D341Med (cell line): ENCODE measurements at regions not wholly inside any gene's neighbourhood (a gene's known extent, or its start where the extent isn't known, plus 50 kb on each side); places are given as distances from the start of the nearest gene placed in this dataset.
A peak's percentile ranks its signal among the peaks of the same experiment; 100 is the strongest.

Experiments used
- DNase-seq: peaks from one replicate; pipeline ENCODE4 v3.0.0; 2012; ENCODE audit warnings: low spot score

DNA sequence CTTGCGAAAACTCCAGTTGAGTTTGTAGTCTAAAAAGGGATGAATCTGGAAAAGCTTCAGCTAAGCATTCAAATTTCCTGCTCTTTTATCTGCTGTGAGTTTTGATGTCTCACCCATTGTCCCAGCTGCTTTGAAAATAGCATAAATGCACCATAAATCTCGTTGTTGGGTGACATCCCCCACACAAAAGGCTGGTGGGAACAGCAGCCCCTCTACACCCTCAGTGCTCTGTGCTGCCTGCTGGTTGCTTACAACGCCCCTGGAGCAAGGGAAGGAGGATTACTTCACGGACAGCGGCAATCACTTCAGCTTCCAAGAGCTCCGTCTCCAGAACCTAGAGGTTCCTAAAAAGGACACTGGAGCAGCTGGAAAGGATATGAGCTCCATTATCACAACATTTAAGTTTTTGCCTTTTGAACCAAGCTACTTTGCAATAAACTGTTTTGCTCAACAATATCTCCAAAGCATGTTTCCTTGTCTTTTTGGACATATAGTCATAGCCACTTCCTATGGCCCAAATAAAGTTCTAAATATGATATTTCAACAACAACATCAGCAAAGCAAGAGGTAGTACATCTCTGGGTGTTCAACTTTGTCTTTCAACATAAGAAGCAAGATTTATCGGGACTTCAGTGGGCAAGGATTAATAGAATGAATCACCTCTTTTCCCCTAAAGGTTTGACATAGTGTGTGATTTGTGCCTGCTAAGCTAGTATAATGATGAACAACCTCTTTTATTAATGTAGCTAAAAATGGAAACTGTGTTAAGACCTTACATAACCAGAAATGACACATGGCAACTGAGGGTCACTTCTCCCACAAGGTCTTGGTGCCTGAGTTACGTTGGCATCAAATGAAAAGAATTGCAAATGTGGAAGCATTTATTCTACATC, 413.5 kb downstream of the TXNL1 start:
- DNase-seq, result no peak

DNA sequence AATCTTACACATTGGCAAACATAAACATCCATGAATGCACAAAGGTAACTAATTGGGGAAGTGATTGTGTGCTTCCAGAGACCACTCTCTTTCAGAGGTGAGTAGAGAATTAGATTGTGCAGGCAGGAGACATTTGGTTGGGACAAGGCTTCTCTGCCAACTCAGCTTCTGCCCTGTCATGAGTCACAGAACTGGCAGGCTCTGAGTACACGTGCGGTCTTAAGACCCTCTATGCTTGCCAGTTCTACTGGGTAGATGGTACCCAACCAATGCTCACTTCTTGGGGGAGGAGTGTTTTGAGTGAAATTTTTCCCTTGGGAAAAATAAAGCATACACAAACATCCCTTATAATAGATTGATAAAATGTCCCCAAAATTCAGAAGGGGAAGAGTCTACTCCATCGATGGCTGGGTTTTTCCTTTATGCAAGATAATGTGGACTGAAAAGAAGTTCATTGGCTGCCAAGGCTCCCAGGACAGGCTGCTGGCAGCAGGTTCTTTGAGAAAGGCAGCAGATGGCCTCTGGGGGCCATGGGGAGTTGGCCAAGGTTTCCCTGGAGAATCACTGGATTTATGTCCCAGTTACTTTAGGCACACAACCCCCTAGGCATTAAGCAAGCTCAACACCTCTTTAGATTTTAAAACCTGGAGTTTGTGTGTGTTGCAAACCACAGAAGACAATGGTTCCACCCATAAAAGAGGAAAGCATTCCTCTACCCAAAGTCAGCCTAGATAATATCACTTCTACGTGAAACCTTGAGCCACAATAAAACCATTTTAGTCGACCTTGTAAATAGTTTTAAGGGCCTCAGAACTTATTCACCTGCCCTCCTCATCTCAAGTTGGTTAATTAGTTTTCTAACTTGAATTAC, 417.0 kb downstream of the TXNL1 start:
- peak; percentile 67 for DNase-seq

DNA sequence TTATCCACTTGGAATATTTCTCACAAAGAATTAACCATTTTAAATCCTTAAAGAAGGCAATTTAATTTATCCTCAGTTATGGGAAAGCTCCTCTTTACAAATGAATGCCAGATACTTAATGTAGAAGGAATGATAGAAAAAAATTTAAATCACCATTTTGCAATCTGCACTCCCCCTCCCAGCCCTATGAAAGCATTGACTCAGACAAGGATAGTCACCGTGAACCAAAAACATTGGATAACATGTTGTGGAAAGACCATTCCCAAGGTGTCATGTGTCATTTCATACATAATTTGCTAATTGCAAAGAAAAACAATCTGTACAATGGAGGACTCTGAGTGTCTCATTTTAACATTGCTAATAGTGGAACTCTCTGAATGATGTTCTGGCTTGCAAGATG, 421.0 kb downstream of the TXNL1 start:
- no peak for DNase-seq

DNA sequence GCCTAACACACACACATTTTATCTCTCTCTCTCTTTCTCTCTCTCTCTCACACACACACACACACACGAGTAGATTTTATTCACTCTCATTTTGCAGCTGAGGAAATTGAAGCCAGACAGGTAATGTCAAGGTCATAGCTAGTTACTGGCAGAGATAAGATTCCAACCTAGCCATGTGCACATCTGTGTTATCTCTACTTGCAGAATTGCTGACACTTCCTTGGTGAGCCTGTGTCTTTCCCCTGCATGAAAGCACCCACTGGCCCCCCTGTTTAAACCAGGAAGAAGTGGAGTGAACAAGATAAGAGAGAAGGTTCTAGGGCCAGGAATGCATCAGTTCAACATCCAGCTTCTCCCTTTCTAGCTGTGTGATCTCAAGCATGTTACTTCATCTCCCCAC, 423.7 kb downstream of the TXNL1 start:
- DNase-seq, result no peak

DNA sequence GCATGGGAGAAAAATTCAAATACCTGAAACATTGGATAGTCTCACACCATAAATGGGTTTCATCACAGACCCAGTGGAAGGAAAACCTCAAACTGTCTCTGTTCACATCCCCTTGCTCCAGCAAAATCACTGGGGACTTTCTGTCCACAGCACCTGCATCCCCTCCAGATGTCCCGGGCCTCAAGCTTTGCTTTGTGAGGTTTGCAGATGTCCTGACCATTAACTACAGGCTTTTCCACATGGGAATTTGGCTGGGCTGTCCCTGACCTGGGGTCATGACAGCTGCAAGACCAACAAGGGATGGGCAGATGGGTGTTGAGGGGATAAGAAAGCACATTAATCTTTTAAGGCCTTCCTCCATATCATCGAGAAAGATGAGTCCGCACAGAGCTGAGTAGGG, 427.9 kb downstream of the TXNL1 start:
- DNase-seq, result no peak

DNA sequence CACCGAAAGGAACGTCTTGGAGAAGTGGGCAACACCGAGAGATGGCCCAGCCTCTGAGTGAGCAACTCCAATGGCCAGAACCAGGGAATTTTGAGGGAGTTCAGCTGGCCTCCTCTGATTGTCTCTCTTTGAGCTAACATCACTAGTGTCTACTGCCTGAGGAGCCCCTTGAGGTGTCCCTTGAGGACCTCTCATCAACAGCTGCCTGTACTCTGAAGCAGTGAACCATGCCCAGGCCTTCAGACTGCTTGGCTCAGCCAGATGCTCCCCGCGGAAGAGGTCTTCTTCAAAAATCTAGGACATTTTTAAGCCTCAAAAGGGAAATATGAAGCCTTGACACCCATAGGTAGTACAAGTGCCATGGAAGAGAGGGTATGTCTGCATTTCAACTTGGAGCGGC, 430.4 kb downstream of the TXNL1 start:
- no peak for DNase-seq

DNA sequence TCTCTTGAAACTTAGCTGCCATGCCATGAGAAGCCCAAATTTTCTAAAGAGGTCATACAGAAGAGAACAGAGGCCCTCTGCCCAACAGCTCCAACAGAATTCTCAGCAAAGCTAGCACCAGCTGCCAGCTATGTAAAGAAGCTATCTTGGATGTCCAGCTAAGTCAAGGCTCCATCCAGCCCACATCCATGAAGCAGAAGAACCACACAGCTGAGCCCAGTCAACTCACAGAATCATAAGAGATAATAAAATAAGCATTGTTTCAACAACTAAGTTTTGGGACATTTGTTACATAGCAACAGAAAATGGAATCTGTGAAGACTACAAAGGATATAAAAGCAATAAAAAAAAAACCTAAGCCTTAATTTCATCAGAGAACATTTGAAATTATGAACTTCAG, 434.3 kb downstream of the TXNL1 start:
- no peak for DNase-seq

DNA sequence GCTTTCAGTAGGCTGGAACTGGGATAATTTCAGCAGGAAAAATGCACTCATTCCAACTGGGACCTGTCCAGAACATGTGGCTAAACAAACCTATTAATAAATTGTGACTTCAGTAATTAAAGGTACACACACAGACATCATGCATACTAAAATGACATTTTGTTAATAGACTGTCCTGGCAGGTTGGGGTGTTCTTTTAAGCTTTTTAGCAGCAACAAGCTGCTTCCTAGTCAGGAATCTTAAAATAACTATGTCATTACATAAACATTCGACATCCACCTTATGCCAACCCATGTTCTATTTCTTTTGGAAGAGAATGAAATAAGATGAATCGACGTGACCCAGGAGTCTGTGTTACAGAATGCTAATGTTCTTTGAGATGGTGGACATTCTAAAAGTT, 435.7 kb downstream of the TXNL1 start:
- DNase-seq, result no peak

DNA sequence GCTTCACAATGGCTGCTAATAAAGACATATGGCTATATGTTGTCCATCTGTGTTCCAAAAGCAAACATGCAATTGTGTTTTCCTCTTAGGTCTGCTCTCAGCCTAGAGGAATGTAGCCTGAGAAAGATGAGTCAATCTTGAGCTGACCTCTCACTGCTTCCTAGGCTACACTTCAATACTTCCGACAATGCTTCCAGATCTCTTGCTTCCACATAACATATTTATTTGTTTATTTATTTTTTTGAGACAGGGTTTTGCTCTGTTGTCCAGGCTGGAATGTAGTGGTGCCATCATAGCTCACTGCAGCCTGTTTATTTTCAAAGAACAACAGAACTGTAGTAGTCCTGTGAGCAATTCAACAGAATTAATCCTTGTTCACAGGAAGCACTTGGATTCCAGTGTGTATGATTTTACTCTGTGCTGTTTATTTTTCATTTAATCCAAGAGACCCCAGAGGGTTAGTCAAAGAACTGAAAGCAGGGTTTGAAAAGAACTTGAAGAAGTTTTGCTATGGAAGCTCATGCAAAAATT, 437.9 kb downstream of the TXNL1 start:
- no peak for DNase-seq

DNA sequence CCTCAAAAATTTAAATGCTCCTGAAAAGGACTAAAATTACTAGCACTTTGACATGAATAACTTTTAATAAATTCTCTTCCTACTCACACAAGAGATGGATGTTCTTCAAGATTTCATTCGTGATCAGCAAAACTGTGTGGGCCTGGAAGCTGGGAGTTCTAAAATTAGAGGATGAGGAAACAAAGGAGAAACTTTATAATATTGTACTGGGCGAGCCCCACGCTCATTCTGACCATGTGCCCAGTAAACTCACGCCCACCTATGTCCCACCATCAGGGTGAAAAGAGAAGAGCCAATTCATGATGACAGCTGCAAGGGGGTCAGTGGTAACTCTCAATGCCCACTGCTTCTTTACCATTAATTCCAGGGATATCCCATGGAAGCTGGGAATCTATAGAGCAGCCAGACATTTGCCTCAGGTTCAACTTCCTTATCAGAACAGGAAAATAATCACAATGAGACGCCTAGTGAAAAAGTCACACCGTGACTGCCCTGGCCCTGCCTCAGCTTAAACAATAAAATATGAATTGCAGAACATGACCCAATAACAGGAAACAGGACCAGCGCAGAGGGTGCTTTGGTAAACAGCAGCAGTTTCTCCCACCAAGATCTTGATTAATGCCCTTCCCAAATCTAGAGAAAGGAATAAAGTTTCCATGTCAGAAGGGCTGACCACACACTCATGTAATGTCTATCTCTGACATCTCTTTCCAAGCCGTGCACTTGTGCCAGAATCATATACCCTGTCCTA, 438.6 kb downstream of the TXNL1 start:
- no peak for DNase-seq

DNA sequence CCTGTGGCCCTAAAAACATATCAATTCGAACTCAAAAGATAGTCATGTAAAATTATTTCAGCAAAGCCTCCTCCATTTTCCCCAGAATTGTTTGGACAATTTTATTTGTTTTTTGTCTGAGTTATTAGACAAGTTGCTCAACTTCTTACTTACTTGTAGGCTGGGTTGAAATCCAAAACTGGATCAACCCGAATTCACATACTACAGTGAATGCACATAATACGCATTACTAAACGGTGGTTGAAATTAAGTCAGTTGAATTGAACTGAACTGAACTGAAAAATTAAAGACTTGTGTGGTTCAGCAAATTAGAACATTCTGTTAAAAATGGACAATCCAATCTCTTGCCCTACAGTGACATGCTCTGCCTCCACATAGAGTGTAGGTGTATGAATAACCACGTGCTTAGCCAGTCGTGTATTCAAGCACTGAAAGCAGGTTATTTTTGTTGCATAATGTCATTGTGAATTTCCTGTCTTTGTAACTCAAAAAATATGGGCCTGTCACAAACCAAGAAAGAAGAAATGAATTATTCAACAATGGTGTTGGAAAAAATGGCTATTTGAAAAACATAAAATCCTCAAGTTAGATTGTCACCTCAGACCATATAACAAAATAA, 441.0 kb downstream of the TXNL1 start:
- no peak for DNase-seq

DNA sequence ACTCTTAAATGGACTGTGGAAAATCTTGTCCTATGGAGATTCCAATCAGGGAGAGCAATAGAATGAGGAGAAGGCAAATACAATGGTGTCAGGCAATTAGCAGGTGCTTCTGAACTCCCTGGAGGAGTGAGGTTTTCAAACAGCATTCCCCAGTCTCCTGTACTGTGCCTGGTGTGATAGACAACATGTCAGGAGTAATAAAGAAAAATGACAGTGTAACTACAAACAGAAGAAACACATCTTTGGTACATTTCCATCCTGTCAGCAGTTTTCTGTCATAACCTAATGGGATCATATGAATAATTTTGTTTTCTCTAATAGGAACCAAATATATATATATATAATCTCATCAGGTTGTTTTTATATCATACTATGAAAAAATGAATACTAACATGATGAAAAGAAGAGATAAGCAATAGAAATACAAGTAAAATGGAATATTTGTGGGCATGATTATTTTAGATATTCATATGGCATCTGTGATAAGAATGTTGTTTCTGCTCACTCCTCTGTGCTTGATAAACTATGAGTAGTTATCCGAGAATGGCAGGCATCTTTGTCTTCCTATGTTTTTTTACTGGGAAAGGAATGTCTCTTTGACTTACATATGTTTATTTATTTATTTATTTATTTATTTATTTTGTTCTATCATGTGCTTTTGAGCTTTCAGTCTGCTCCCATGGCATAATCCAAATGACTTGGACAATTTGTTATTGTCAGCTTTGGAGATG, 441.7 kb downstream of the TXNL1 start:
- DNase-seq, result no peak

DNA sequence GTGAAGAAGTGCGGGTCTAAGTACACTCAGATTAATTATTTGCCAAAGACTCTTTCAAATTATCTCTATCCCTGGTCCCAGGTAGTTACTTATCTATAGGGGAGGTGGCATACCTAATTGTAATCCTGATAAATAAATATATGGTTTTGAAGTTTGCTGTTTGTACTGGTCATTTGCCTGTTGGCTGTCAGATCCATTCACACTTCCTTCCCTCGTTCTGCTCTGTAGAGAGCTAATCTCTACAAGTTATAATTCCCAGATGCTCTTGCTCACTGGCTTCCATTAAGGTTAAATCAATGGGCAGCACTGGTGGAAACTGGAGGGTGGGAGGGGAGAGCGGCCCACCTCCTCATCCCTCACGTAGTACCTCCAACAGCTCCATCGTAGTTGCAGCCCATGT, 447.1 kb downstream of the TXNL1 start:
- DNase-seq, result no peak

DNA sequence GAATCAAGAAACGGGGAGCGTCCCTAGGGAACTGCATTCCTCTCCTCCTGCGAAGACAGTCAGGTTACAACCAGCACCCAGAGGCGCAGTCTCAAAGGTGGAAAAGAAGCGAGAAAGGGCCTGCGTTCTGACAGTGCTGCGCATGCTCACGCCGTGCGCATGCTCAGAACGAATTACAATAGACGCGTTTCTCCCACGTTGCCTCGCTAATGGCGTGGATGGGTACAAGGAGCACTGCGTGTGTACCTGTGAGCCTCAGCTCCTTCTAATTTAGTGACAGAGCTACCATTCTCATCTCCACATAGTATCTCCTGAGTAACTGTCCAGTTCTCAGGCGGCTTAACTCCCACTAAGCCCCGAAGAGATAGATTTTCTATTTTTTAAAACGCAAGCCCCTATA, 448.8 kb downstream of the TXNL1 start:
- DNase-seq, result no peak

DNA sequence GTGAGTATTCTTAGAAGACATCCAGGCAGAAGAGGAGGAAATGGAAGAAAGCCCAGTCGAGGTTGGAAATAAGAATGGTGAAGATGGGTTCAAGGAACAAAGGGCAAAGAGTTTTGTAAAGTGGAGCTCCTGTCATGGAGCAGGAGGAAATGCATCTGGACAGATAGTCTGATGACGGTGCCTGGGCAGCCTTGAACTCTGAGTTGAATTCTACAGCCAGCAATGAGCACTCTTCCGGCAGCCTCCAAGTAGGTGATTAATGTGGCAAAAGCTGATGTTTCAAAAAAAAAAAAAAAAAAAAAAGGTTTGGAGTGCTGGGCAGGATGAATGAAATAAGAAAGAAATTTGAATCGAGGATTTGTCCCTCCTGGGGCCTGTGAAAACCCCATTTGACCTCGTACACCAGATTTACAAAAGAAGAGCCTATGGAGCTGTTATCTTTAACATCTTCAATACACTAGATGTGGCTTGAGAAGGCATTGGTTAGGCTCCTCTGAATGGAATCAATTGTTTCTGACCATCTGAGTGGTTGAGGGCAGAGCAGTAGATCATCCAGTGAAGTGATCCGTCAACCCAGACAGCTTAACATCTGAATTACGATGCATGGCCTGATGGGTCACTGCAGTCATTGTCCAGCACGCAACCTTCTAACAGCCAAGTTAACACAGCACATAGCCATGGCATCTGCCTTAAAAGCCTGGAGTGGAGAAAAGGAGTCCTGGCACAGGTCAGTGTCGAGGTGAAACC, 449.7 kb downstream of the TXNL1 start:
- no peak for DNase-seq

DNA sequence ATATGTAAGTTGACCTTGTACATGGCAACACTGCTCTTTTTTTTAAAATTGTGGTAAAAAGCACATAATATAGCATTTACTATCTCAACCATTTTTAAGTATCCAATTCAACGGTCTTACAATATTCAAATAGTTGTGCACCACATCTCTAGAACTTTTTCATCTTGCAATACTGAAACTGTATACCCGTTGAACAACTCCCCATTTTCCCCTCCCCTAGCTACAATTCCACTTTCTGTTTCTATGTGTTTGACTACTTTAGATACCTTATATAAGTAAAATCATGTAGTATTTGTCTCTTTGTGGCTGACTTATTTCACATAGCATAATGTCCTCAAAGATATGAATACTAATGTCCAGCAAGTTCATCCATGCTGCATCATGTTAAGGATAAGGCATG, 452.1 kb downstream of the TXNL1 start:
- no peak for DNase-seq

DNA sequence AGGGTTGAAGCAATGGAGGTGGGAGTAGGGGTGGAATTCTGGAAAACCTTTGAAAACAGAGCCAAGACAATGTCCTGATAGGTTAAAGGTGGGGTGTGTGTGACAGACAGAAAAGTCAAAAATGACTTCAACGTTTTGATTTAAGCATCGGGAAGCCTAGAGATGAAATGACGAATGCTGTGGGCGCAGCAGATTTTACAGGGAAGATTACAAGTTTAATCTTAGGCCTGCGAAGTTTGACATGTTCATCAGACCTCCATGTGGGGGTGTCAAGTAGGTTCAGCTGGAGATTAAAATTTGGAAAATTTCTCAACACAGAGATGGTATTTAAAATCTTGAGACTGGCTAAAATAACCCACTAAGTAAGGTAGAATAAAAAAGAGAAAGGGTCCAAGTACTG, 453.3 kb downstream of the TXNL1 start:
- DNase-seq, result no peak

DNA sequence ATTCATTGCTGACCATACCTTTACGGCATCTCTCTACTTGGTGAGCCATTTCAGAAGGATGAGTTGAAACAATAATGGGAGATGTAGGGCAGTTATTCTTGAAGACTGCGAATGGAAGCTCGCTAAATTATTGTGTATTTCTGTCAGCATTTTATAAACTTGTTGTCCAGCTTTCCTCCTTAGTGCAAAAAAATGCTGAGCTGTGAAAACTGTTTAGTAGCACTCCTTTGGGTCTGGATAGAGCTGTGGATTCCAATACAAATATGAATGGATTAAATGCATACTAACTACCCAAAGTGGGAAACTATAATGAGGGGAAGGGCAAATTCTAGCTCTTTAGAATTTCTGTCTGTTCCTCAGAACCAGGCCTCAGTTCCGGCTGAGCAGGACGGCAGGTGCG, 461.6 kb downstream of the TXNL1 start:
- DNase-seq, result no peak

DNA sequence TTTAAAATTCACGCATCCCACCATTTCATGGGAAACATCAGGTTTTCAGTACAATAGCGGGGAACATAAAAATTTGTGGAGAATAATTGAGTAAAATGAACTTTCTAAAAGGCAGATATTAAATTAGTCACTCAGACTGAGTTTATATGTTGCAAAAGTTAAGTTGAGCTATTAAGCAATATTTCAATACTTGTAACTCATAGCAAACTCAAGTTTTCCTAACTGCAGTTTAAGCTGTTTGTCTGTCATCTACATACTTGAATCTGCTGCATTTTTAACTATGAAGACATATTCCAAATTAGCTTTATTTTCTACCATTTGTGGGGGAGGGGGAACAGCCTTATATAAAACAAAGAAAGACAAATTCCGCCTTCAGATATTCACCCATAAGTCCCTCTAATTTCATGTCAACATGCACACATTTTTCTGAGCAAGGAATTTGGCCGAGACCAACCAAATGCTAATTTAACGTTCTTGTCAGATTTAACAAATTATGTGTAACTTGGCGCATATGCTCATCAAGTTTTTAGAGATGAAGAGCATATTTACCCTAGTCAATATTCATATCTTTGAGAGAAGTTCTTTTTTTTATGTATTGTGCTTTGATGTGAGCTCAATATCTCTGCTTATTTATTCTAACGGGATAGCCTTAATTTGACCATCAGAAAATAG, 462.9 kb downstream of the TXNL1 start:
- DNase-seq, result no peak
